ENCODE measurements at regions not wholly inside any gene's neighbourhood (a gene's known extent, or its start where the extent isn't known, plus 50 kb on each side); places are given as distances from the start of the nearest gene placed in this dataset.

GRCh38 chr2:215740071-215740470 lies 273.3 kb downstream of the MREG start:
- Histone ChIP-seq H3K9me3 (ENCODE audit: control insufficient read depth in 1 of 2, low read length in 2 of 2) (no peaks in the 10 kb centered on the region), H3K36me3 (ENCODE audit: control insufficient read depth in 1 of 2, insufficient read depth in 2 of 2, low read length in 2 of 2) (no peaks in the 10 kb centered on the region), H3K4me3 (ENCODE audit: low read depth in 1 of 2, low read length in 2 of 2) (no peak overlapping the region), H3K4me1 (ENCODE audit: control insufficient read depth in 1 of 2, insufficient read depth in 2 of 2, low read length in 2 of 2) (peaks cover 0 to 4% of the 10 kb centered on the region in 2 donors), H3K27ac (ENCODE audit: low read length) (no peak overlapping the region), H3K27me3 (ENCODE audit: low read depth, low read length) (no peaks in the 10 kb centered on the region)

GRCh38 chr2:215738351-215738750 lies 275.0 kb downstream of the MREG start:
- peaks cover 0 to 4% of the 10 kb centered on the region in 2 donors for H3K4me1 ChIP-seq (ENCODE audit: control insufficient read depth in 1 of 2, insufficient read depth in 2 of 2, low read length in 2 of 2)
- no peaks in the 10 kb centered on the region for H3K27me3 ChIP-seq (ENCODE audit: low read depth, low read length)
- no peak overlapping the region for H3K27ac ChIP-seq (ENCODE audit: low read length)
- no peak overlapping the region for H3K4me3 ChIP-seq (ENCODE audit: low read depth in 1 of 2, low read length in 2 of 2)
- H3K36me3 ChIP-seq (ENCODE audit: control insufficient read depth in 1 of 2, insufficient read depth in 2 of 2, low read length in 2 of 2): no peaks in the 10 kb centered on the region
- no peaks in the 10 kb centered on the region for H3K9me3 ChIP-seq (ENCODE audit: control insufficient read depth in 1 of 2, low read length in 2 of 2)

DNA sequence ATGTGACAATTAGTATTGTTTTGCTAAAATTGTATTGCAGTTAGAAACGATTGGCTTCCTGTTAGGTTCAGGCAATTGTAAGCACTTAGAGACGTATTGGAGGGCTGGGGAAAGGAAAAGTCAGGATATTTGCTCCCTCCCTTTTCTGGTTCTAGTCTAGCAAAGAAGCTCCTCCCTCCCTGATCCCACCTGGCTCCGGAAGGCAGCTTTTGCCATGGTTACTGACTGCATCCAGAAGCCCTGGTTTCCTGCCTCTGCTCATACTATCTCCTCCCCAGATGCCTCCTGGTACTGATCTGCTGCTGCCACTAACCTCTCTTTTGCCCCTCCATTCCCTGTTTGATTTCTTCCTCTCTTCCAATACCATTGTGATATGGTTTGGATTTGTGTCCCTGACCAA lies 275.9 kb downstream of the MREG start:
- no peak overlapping the region for H3K27ac ChIP-seq (ENCODE audit: low read length)
- no peaks in the 10 kb centered on the region for H3K36me3 ChIP-seq (ENCODE audit: control insufficient read depth in 1 of 2, insufficient read depth in 2 of 2, low read length in 2 of 2)
- H3K4me3 ChIP-seq (ENCODE audit: low read depth in 1 of 2, low read length in 2 of 2): no peak overlapping the region
- H3K27me3 ChIP-seq (ENCODE audit: low read depth, low read length): no peaks in the 10 kb centered on the region
- H3K9me3 ChIP-seq (ENCODE audit: control insufficient read depth in 1 of 2, low read length in 2 of 2): no peaks in the 10 kb centered on the region
- H3K4me1 ChIP-seq (ENCODE audit: control insufficient read depth in 1 of 2, insufficient read depth in 2 of 2, low read length in 2 of 2): peaks cover 0 to 4% of the 10 kb centered on the region in 2 donors

GRCh38 chr2:215736653-215737290 lies 276.6 kb downstream of the MREG start:
- Histone ChIP-seq H3K9me3 (ENCODE audit: control insufficient read depth in 1 of 2, low read length in 2 of 2) (no peaks in the 10 kb centered on the region), H3K4me3 (ENCODE audit: low read depth in 1 of 2, low read length in 2 of 2) (no peak overlapping the region), H3K27ac (ENCODE audit: low read length) (no peak overlapping the region), H3K36me3 (ENCODE audit: control insufficient read depth in 1 of 2, insufficient read depth in 2 of 2, low read length in 2 of 2) (no peaks in the 10 kb centered on the region), H3K4me1 (ENCODE audit: control insufficient read depth in 1 of 2, insufficient read depth in 2 of 2, low read length in 2 of 2) (peaks cover 0 to 4% of the 10 kb centered on the region in 2 donors), H3K27me3 (ENCODE audit: low read depth, low read length) (no peaks in the 10 kb centered on the region)

- no peak overlapping the region for H3K27ac ChIP-seq (ENCODE audit: low read length)
- H3K4me1 ChIP-seq (ENCODE audit: control insufficient read depth in 1 of 2, insufficient read depth in 2 of 2, low read length in 2 of 2): no peaks in the 10 kb centered on the region
- no peaks in the 10 kb centered on the region for H3K9me3 ChIP-seq (ENCODE audit: control insufficient read depth in 1 of 2, low read length in 2 of 2)
Measured at GRCh38 chr2:215731108-215731658, 282.2 kb downstream of the MREG start.

GRCh38 chr2:215729985-215730620 lies 283.2 kb downstream of the MREG start:
- Histone ChIP-seq H3K9me3 (ENCODE audit: control insufficient read depth in 1 of 2, low read length in 2 of 2) (no peaks in the 10 kb centered on the region), H3K36me3 (ENCODE audit: control insufficient read depth in 1 of 2, insufficient read depth in 2 of 2, low read length in 2 of 2) (no peaks in the 10 kb centered on the region), H3K27me3 (ENCODE audit: low read depth, low read length) (no peaks in the 10 kb centered on the region), H3K27ac (ENCODE audit: low read length) (no peak overlapping the region), H3K4me1 (ENCODE audit: control insufficient read depth in 1 of 2, insufficient read depth in 2 of 2, low read length in 2 of 2) (no peaks in the 10 kb centered on the region), H3K4me3 (ENCODE audit: low read depth in 1 of 2, low read length in 2 of 2) (no peak overlapping the region)

More at GRCh38 chr2:215731108-215731658, 282.2 kb downstream of the MREG start:
- no peaks in the 10 kb centered on the region for H3K36me3 ChIP-seq (ENCODE audit: control insufficient read depth in 1 of 2, insufficient read depth in 2 of 2, low read length in 2 of 2)
- no peaks in the 10 kb centered on the region for H3K27me3 ChIP-seq (ENCODE audit: low read depth, low read length)
- H3K4me3 ChIP-seq (ENCODE audit: low read depth in 1 of 2, low read length in 2 of 2): no peak overlapping the region

DNA sequence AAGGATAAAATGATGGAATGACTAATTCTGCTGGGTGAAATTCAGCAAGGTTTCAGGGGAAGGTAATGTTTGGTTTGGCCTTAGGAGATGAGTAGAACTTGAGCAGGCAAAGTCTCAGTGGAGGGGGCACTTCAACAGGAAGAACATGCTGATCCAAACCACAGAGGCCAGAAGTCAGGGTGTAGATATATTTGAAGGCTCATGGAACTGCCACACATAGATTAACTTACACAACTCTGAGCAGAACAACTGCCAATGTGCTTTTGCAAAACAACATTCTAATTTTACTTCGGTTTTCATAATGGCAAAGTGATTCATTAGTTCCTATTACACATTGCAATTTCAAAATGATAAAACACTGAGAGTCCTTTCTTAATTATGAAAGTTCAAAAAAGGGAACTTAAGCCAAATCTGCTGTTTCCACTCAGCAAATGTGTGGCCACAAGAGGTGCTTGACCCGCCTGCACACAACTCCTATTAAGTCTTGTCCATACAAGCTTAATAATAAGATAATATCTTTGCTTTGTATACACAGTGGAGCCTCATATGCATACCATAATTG lies 284.8 kb downstream of the MREG start:
- Histone ChIP-seq H3K27ac (ENCODE audit: low read length) (no peak overlapping the region), H3K4me3 (ENCODE audit: low read depth in 1 of 2, low read length in 2 of 2) (no peak overlapping the region), H3K4me1 (ENCODE audit: control insufficient read depth in 1 of 2, insufficient read depth in 2 of 2, low read length in 2 of 2) (no peaks in the 10 kb centered on the region), H3K27me3 (ENCODE audit: low read depth, low read length) (no peaks in the 10 kb centered on the region), H3K36me3 (ENCODE audit: control insufficient read depth in 1 of 2, insufficient read depth in 2 of 2, low read length in 2 of 2) (no peaks in the 10 kb centered on the region), H3K9me3 (ENCODE audit: control insufficient read depth in 1 of 2, low read length in 2 of 2) (no peaks in the 10 kb centered on the region)

DNA sequence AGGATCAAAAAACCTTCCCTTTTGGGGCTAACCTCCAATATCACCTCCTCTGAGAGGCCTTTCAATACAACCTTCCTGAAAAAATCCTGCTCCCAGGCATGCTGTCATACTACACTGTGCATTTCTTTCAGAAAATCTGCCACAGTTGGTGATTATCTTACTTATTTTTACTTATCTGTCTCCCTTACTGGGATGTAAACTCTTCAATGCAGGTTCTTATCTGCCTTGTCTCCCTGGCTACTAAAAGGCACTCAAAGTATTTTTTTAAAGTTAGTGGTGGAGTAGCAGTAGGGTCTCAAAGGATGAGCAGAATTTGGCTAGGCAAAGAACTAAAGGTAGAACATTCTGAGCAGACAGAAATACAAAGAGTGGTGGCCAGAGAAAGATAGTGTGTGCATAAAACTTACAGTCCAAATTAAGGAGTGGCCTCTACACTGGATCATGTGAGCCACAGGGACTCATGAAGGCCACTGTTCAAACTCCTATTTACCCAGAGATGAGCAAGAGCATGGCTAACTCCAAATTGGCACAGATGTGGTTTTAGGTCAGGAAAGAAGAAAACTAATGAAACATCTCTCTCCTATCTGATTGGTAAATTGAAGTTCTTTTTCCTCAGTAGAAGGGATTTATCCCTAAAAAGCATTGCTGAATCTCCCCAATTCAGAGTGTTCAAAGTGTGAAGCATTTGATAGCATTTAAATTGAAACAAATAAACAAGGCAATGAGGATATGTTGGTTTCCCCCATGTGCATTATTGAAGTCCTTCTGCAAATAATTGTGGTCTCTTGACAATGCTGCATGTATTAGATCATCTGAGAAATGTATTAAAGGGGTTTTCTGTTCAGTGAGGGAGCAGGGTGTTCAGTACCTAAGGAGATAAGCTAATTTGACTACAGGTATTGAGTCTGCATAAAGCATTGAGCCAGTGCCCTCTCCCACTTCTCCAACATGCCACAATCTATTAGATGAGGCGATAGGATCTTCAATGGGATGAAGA lies 285.5 kb downstream of the MREG start:
- H3K27ac ChIP-seq (ENCODE audit: low read length): no peak overlapping the region
- no peaks in the 10 kb centered on the region for H3K9me3 ChIP-seq (ENCODE audit: control insufficient read depth in 1 of 2, low read length in 2 of 2)
- H3K36me3 ChIP-seq (ENCODE audit: control insufficient read depth in 1 of 2, insufficient read depth in 2 of 2, low read length in 2 of 2): no peaks in the 10 kb centered on the region
- no peak overlapping the region for H3K4me3 ChIP-seq (ENCODE audit: low read depth in 1 of 2, low read length in 2 of 2)
- H3K27me3 ChIP-seq (ENCODE audit: low read depth, low read length): no peaks in the 10 kb centered on the region
- no peaks in the 10 kb centered on the region for H3K4me1 ChIP-seq (ENCODE audit: control insufficient read depth in 1 of 2, insufficient read depth in 2 of 2, low read length in 2 of 2)

- Histone ChIP-seq H3K4me1 (ENCODE audit: control insufficient read depth in 1 of 2, insufficient read depth in 2 of 2, low read length in 2 of 2) (peaks cover 0 to 3% of the 10 kb centered on the region in 2 donors), H3K4me3 (ENCODE audit: low read depth in 1 of 2, low read length in 2 of 2) (no peak overlapping the region), H3K27me3 (ENCODE audit: low read depth, low read length) (no peaks in the 10 kb centered on the region), H3K9me3 (ENCODE audit: control insufficient read depth in 1 of 2, low read length in 2 of 2) (no peaks in the 10 kb centered on the region), H3K36me3 (ENCODE audit: control insufficient read depth in 1 of 2, insufficient read depth in 2 of 2, low read length in 2 of 2) (no peaks in the 10 kb centered on the region), H3K27ac (ENCODE audit: low read length) (no peak overlapping the region)
Measured at GRCh38 chr2:215726070-215726469, 287.3 kb downstream of the MREG start.

DNA sequence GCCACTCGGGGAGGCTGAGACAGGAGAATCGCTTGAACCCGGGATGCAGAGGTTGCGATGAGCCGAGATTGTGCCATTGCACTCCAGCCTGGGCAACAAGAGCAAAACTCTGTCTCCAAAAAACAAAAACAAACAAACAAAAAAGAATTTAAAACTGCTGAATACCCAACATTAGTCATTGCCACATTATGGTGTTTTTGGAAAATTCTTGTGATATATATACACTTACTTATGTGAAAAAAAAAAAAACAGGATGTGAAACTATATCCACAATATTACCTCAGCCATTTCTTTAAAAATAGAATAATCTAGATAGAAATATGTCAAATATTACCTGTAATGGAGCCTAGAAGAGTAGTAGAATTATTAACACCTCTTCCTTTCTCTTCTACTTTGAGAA lies 288.3 kb upstream of the FN1 start:
- Histone ChIP-seq H3K4me1 (ENCODE audit: control insufficient read depth in 1 of 2, insufficient read depth in 2 of 2, low read length in 2 of 2) (peaks cover 0 to 7% of the 10 kb centered on the region in 2 donors), H3K4me3 (ENCODE audit: low read depth in 1 of 2, low read length in 2 of 2) (no peak overlapping the region), H3K9me3 (ENCODE audit: control insufficient read depth in 1 of 2, low read length in 2 of 2) (no peaks in the 10 kb centered on the region), H3K27ac (ENCODE audit: low read length) (no peak overlapping the region), H3K27me3 (ENCODE audit: low read depth, low read length) (no peaks in the 10 kb centered on the region), H3K36me3 (ENCODE audit: control insufficient read depth in 1 of 2, insufficient read depth in 2 of 2, low read length in 2 of 2) (no peaks in the 10 kb centered on the region)

GRCh38 chr2:215723631-215724011 lies 287.8 kb upstream of the FN1 start:
- no peaks in the 10 kb centered on the region for H3K36me3 ChIP-seq (ENCODE audit: control insufficient read depth in 1 of 2, insufficient read depth in 2 of 2, low read length in 2 of 2)
- no peaks in the 10 kb centered on the region for H3K9me3 ChIP-seq (ENCODE audit: control insufficient read depth in 1 of 2, low read length in 2 of 2)
- H3K27ac ChIP-seq (ENCODE audit: low read length): no peak overlapping the region
- peaks cover 0 to 12% of the 10 kb centered on the region in 2 donors for H3K4me1 ChIP-seq (ENCODE audit: control insufficient read depth in 1 of 2, insufficient read depth in 2 of 2, low read length in 2 of 2)
- no peak overlapping the region for H3K4me3 ChIP-seq (ENCODE audit: low read depth in 1 of 2, low read length in 2 of 2)
- H3K27me3 ChIP-seq (ENCODE audit: low read depth, low read length): no peaks in the 10 kb centered on the region
